ENCODE measurements at regions not wholly inside any gene's neighbourhood (a gene's known extent, or its start where the extent isn't known, plus 50 kb on each side); places are given as distances from the start of the nearest gene placed in this dataset.

DNA sequence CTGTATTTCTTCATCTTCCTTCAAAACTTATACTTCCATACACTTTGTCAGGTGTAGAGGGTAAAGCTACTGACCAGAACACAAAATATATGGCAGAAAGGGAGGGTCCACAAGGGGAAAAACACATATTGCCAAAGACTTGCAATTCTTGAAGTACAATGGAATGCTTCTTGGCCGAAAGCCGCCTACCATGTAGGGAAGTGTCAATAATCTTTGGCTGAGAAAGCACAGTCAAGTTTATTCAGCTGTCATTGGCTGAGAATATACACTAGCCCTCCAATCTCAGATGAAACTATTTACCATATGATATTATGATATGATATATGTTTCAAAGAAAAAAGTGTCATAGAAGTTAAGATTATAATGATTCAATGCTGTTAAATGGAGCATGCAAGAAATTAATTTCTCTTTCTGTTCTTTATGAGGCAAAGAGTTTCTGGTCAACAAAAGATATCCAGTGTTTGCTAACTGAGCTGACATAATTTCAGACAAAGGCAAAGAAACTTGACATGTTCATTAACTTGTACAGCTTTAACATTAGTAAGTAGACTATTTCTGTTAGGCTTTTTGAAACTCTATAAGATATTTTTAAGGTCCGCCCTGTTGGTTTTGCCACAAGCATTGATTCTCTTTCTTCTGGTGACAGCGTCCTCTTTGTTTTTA is 89.0 kb upstream of the LPP start:
- no peaks in the 10 kb centered on the region for H3K4me1 ChIP-seq (ENCODE audit: control insufficient read depth in 2 of 2, insufficient read depth in 2 of 2, low read length in 2 of 2)
- H3K27ac Mint-ChIP-seq, result no peak overlapping the region
- H3K4me3 Mint-ChIP-seq, result no peak overlapping the region
- H3K9ac ChIP-seq (ENCODE audit: low read length), result no peak overlapping the region
- no peaks in the 10 kb centered on the region for H3K27me3 Mint-ChIP-seq
- no peak overlapping the region for H2AFZ ChIP-seq (ENCODE audit: insufficient read depth, low read depth, low read length, poor library complexity, severe bottlenecking)
- H3K27ac ChIP-seq (ENCODE audit: low read length in 2 of 2), result no peak overlapping the region
- WGBS (ENCODE audit: insufficient coverage), result no CpG with 5 or more reads among the region's 4 CpGs
- H3K36me3 ChIP-seq (replicated peaks in 1 of 2; ENCODE audit: control extremely low read depth in 1 of 2, control insufficient read depth in 1 of 2, extremely low read depth in 1 of 2, insufficient read depth in 2 of 2, low read length in 1 of 2), result no peaks in the 10 kb centered on the region
- H4K20me1 ChIP-seq (ENCODE audit: control insufficient read depth, insufficient read depth, low read length, poor library complexity, severe bottlenecking), result no peaks in the 10 kb centered on the region
- intact Hi-C loops (cut with micrococcal nuclease), result no loop called here
- H3K4me2 ChIP-seq (replicated peaks; ENCODE audit: low read depth, low read length, poor library complexity, severe bottlenecking), result no peak overlapping the region
- H3K79me2 ChIP-seq (ENCODE audit: control insufficient read depth, insufficient read depth, low read length), result no peaks in the 10 kb centered on the region
- no peak overlapping the region for H3K4me3 ChIP-seq (ENCODE audit: control extremely low read depth in 1 of 5, extremely low read depth in 1 of 5, insufficient read depth in 1 of 5, low read depth in 2 of 5, low read length in 4 of 5)
- ChIA-PET POLR2A (no interaction called here), CTCF (interaction anchor here (1.1 kb wide), 1 partner anchor 17 kb away, joined by 3 read pairs; no protein-coding TSS in a partner anchor)
- H3K27me3 ChIP-seq (replicated peaks in 1 of 4; ENCODE audit: control extremely low read depth in 1 of 4, control insufficient read depth in 3 of 4, insufficient read depth in 4 of 4, low read length in 3 of 4), result no peaks in the 10 kb centered on the region
- no peak for DNase-seq
- no peaks in the 10 kb centered on the region for H3K9me3 Mint-ChIP-seq (ENCODE audit: insufficient read depth)
- peaks cover 3% of the 10 kb centered on the region for H3K4me1 Mint-ChIP-seq
- H3K9me3 ChIP-seq (ENCODE audit: control extremely low read depth in 1 of 3, control insufficient read depth in 2 of 3, insufficient read depth in 1 of 3, low read length in 2 of 3), result no peaks in the 10 kb centered on the region
- TF ChIP-seq CTCF (IDR thresholded peaks at IDR 0.05), result no peak
- TF ChIP-seq EZH2 (IDR thresholded peaks at IDR 0.05; ENCODE audit: borderline replicate concordance, insufficient read depth, low read depth, low read length, poor library complexity, severe bottlenecking), result no peak
- ATAC-seq (ENCODE audit: low read depth), result no peak

DNA sequence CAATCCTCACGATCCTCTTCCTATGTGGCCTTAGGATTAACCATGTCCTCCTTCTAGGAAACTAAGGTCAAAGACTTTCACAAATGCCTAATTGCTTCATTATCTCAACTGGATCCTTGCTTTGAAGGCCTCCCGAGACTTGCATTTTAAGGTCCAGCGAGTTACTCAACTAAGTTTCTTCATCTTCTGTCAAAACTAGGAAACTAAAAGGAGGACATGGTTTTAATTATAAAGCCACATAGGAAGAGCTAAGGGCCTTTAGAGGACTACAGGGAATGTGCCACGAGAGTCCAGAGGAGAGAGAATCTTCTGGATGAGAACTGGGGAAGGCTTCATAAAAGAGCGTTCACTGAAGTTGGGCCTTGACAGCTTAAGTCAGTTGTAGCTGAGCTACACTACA is 87.8 kb upstream of the LPP start:
- no peak overlapping the region for H3K27ac Mint-ChIP-seq
- H3K9me3 Mint-ChIP-seq (ENCODE audit: insufficient read depth), result no peaks in the 10 kb centered on the region
- no peaks in the 10 kb centered on the region for H3K79me2 ChIP-seq (ENCODE audit: control insufficient read depth, insufficient read depth, low read length)
- no peaks in the 10 kb centered on the region for H3K36me3 ChIP-seq (replicated peaks in 1 of 2; ENCODE audit: control extremely low read depth in 1 of 2, control insufficient read depth in 1 of 2, extremely low read depth in 1 of 2, insufficient read depth in 2 of 2, low read length in 1 of 2)
- TF ChIP-seq CTCF (IDR thresholded peaks at IDR 0.05), result no peak
- no peak for TF ChIP-seq EZH2 (IDR thresholded peaks at IDR 0.05; ENCODE audit: borderline replicate concordance, insufficient read depth, low read depth, low read length, poor library complexity, severe bottlenecking)
- no peak overlapping the region for H3K4me3 Mint-ChIP-seq
- intact Hi-C loops (cut with micrococcal nuclease), result no loop called here
- no peaks in the 10 kb centered on the region for H4K20me1 ChIP-seq (ENCODE audit: control insufficient read depth, insufficient read depth, low read length, poor library complexity, severe bottlenecking)
- no peak overlapping the region for H3K9ac ChIP-seq (ENCODE audit: low read length)
- no peaks in the 10 kb centered on the region for H3K27me3 ChIP-seq (replicated peaks in 1 of 4; ENCODE audit: control extremely low read depth in 1 of 4, control insufficient read depth in 3 of 4, insufficient read depth in 4 of 4, low read length in 3 of 4)
- H3K27me3 Mint-ChIP-seq, result no peaks in the 10 kb centered on the region
- H3K4me1 ChIP-seq (ENCODE audit: control insufficient read depth in 2 of 2, insufficient read depth in 2 of 2, low read length in 2 of 2), result no peaks in the 10 kb centered on the region
- no peak for DNase-seq
- H3K27ac ChIP-seq (ENCODE audit: low read length in 2 of 2), result no peak overlapping the region
- H3K9me3 ChIP-seq (ENCODE audit: control extremely low read depth in 1 of 3, control insufficient read depth in 2 of 3, insufficient read depth in 1 of 3, low read length in 2 of 3), result no peaks in the 10 kb centered on the region
- ChIA-PET POLR2A (no interaction called here), CTCF (no interaction called here)
- no peak overlapping the region for H3K4me2 ChIP-seq (replicated peaks; ENCODE audit: low read depth, low read length, poor library complexity, severe bottlenecking)
- 100% methylated on average over 3 of the region's 5 CpGs for WGBS (ENCODE audit: insufficient coverage)
- no peak overlapping the region for H2AFZ ChIP-seq (ENCODE audit: insufficient read depth, low read depth, low read length, poor library complexity, severe bottlenecking)
- no peak for ATAC-seq (ENCODE audit: low read depth)
- H3K4me3 ChIP-seq (ENCODE audit: control extremely low read depth in 1 of 5, extremely low read depth in 1 of 5, insufficient read depth in 1 of 5, low read depth in 2 of 5, low read length in 4 of 5), result no peak overlapping the region
- H3K4me1 Mint-ChIP-seq, result peaks cover 3% of the 10 kb centered on the region

Data from B cell (primary cell).